IPS DF 6.9 (cell line): ENCODE measurements at regions not wholly inside any gene's neighbourhood (a gene's known extent, or its start where the extent isn't known, plus 50 kb on each side); places are given as distances from the start of the nearest gene placed in this dataset.

Experiments used
- DNase-seq: peaks from one replicate; pipeline ENCODE4 v3.0.0-alpha.2; 2013; ENCODE audit warnings: low read depth, low spot score
- H3K27ac ChIP-seq: one replicate; pipeline ENCODE4 v1.5.1; 2013; ENCODE audit warnings: low read length, control low read depth
- H3K27me3 ChIP-seq: 2 replicates; pipeline ENCODE4 v1.6.1; 2013; ENCODE audit warnings: mild to moderate bottlenecking, low read length; ENCODE audit not compliant: control insufficient read depth, insufficient read depth
- H3K36me3 ChIP-seq: 2 replicates; pipeline ENCODE4 v1.6.1; 2013; ENCODE audit warnings: low read length; ENCODE audit not compliant: control insufficient read depth, insufficient read depth
- H3K4me1 ChIP-seq: 2 replicates; pipeline ENCODE4 v1.6.1; 2013; ENCODE audit warnings: low read length; ENCODE audit not compliant: control insufficient read depth, insufficient read depth
- H3K4me3 ChIP-seq: 2 replicates; pipeline ENCODE4 v1.5.1; 2013; ENCODE audit warnings: mild to moderate bottlenecking, low read length
- H3K9me3 ChIP-seq: 2 replicates; pipeline ENCODE4 v1.6.1; 2013; ENCODE audit warnings: low read length, inconsistent platforms; ENCODE audit not compliant: control insufficient read depth, insufficient read depth
- WGBS: extraction: QIAGEN DNeasy Blood & Tissue Kit; methylation state at CpG from one replicate; pipeline ENCODE4 v1.1.7; 2013; ENCODE audit warnings: mixed read lengths, missing lambda C conversion rate; ENCODE audit not compliant: insufficient read length, insufficient coverage; 5-methylcytosine and 5-hydroxymethylcytosine counted together

DNA sequence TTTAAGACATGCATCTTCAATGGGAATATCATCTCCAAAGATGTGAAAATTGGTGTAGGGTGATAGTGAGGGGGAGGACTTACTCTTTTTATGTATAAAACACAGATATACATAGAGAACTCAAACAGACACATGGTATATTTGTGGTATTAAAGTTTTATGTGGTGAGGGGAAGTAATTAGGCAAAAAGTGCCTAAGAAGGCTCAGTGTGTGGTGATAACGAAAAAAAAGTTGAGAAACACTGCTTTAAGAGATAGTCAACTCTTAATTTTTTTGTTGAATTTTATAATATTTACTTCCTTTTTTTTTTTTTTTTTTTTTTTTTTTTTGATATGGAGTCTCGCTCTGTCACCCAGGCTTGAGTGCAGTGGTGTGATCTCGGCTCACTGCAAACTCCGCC lies 174.2 kb upstream of the FRMD4B start:
- no peaks in the 10 kb centered on the region for H3K9me3 ChIP-seq
- H3K4me3 ChIP-seq, result no peak overlapping the region
- H3K36me3 ChIP-seq, result no peaks in the 10 kb centered on the region
- H3K27me3 ChIP-seq, result no peaks in the 10 kb centered on the region
- no CpG with 5 or more reads among the region's 4 CpGs for WGBS
- H3K4me1 ChIP-seq, result no peaks in the 10 kb centered on the region
- DNase-seq, result no peak
- no peak overlapping the region for H3K27ac ChIP-seq

DNA sequence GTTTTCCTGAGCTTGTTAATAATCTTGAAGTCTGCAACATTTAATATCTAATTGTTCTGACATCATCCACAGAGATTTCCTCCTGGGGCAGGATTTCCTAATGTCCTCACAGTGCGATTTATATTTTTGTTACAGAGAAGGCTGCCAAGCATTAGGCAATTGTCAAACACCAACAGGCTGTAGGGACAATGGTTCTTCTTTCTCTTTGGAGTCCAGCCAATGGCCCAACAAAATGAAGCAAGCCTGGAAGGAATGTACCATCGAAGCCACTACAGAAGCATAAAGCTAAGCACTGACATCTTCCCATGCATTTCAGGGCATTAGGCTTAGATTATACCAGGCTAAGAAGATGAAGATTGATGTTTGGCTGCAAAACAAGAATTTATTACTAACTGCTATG lies 173.0 kb upstream of the FRMD4B start:
- Histone ChIP-seq H3K27me3 (no peaks in the 10 kb centered on the region), H3K36me3 (no peaks in the 10 kb centered on the region), H3K27ac (no peak overlapping the region), H3K4me3 (no peak overlapping the region), H3K9me3 (no peaks in the 10 kb centered on the region), H3K4me1 (no peaks in the 10 kb centered on the region)
- DNase-seq, result no peak
- WGBS, result no CpG with 5 or more reads among the region's 2 CpGs

DNA sequence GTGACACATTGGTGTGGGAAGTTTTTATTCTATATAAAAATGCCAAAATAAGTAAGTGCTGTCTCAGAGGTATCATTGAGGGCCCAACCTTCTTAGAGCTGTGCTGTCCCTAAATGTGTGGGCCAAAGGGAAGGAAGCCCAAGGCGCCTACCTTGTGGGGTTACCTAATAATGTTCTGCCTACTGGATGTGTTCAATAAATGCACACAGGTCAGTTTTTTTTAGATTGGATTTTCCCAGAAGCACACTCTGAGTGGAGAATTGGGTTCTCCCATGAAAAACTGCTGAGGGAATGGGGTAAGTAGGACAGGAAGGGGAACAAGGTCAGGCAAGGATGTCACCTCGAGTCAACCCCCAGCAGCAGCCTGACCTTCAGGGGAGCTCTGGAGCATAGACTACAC lies 168.7 kb upstream of the FRMD4B start:
- H3K27ac ChIP-seq, result no peak overlapping the region
- no peaks in the 10 kb centered on the region for H3K9me3 ChIP-seq
- no peaks in the 10 kb centered on the region for H3K27me3 ChIP-seq
- H3K36me3 ChIP-seq, result no peaks in the 10 kb centered on the region
- no peak for DNase-seq
- WGBS, result no CpG with 5 or more reads among the region's 2 CpGs
- H3K4me1 ChIP-seq, result no peaks in the 10 kb centered on the region
- no peak overlapping the region for H3K4me3 ChIP-seq

DNA sequence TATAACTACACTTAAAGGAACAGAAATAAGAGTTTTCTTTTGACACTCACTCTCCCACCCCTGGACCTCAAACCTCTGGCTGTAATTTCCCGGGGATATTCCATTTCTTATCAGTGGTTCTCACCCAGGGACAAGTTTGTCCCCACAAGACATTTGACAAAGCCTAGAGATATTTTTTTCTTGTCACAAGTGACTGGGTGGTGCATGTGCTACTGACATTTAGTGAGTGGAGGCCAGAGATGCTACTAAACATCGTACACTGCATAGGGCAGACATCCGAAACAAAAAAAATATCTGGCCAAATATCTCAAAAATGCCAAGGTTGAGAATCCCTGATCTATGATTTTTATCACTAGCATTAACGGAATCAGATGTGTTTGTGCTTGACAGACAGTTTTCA lies 168.0 kb upstream of the FRMD4B start:
- H3K27me3 ChIP-seq, result no peaks in the 10 kb centered on the region
- WGBS, result no CpG with 5 or more reads among the region's 4 CpGs
- no peak overlapping the region for H3K27ac ChIP-seq
- H3K4me1 ChIP-seq, result no peaks in the 10 kb centered on the region
- DNase-seq, result no peak
- H3K9me3 ChIP-seq, result no peaks in the 10 kb centered on the region
- no peak overlapping the region for H3K4me3 ChIP-seq
- H3K36me3 ChIP-seq, result no peaks in the 10 kb centered on the region

DNA sequence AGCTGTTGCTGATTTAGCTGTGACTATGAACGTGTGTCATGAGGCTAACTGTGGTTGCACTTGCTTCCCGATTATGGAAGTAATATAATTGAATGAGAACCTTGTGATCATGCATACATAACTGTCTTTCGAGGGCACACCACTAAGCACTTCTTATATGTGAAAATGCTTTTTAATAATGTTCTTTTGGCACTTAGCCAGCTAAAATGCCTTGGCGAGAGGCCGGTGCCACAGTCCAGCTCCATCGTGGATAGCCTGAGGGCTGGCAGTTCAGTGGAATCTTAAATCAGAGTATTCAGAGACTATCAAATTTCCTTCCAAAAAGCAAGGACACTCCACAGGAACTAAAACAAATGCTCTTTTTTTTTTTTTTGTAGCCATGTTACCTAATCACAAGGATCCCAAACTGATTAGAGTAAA lies 161.6 kb upstream of the FRMD4B start:
- no CpG with 5 or more reads among the region's 6 CpGs for whole genome bisulfite sequencing
- H3K4me1 ChIP-seq, result no peaks in the 10 kb centered on the region
- no peaks in the 10 kb centered on the region; the same call in 1 of the 2 replicates for H3K27me3 ChIP-seq
- no peak overlapping the region for H3K4me3 ChIP-seq
- H3K9me3 ChIP-seq, result no peaks in the 10 kb centered on the region
- H3K36me3 ChIP-seq, result no peaks in the 10 kb centered on the region
- no peak overlapping the region for H3K27ac ChIP-seq
- no peak for DNase-seq

DNA sequence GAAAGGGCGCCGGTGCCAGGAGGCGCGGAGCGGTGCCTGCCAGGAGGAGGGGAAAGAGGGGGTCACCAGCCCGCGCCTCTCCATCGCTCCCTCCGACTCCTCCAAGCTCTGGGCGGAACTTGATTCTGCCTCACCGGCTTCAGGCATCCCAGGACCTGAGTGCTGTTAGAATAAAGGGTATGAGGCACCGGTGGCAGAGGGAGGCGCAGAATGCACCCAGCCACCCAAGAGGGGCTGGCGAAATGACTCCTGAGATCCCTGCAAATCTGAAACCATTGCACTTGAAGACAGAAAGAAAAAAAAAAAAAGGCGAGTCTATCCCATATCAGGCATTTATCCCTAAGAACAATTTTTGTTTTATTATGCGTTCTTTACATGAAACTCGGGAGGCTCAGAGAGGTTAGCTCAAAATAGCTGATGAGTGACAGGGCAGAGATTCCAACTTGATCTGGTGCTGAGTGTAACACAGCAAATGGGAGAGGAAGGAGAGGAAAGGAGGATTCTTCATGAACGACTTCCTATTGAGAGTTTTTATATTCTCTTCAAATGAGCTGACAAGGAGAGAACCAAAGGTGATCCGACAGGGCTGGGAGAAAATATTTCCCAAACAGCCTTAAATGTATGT lies 157.0 kb upstream of the FRMD4B start:
- no peak overlapping the region for H3K27ac ChIP-seq
- no peaks in the 10 kb centered on the region for H3K4me1 ChIP-seq
- peak overlapping the region; percentile 61; the same call in 1 of the 2 replicates for H3K4me3 ChIP-seq
- WGBS, result no CpG with 5 or more reads among the region's 19 CpGs
- H3K9me3 ChIP-seq, result no peaks in the 10 kb centered on the region
- DNase-seq, result no peak
- no peaks in the 10 kb centered on the region for H3K36me3 ChIP-seq
- peaks cover 1% of the 10 kb centered on the region; the same call in 1 of the 2 replicates for H3K27me3 ChIP-seq

DNA sequence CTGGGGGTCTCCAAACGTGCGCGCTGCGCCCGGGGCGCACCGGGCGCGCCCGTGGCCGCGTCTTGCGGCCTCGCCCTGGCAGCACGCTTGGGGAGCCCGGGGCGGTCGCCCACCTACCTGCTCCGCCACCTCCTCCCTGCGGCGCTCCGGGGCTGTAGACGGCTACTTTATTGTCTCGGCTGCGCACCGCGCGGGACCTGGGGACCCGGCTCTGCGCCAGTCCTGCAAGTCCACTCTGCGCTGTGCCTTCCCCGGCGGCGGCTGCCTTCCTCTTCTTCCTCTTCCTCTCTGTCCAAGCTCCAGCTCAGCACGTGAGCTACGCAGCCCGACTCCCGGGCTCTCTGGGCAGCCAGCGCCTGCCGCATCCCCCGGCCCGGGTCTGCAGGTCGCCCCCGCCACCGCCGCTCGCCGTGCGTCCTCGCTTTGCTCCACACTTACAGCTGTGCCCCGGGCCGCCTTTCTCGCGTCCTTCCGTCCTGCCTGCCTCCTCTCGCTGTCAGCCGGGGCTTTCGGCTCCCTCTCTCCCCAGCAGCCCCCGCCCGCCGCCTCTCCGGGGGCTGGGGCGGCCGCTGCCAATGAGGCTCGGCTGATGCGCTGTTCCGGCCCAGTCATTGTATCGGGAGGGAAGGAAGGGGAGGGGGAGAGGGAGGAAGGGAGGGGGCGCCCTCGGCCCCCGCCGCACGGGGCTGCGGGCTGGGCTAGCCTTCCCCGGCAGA lies 156.4 kb upstream of the FRMD4B start:
- Histone ChIP-seq H3K27ac (no peak overlapping the region), H3K36me3 (no peaks in the 10 kb centered on the region), H3K4me3 (peak overlapping the region; percentile 61; the same call in 1 of the 2 replicates), H3K4me1 (no peaks in the 10 kb centered on the region), H3K27me3 (peaks cover 1% of the 10 kb centered on the region; the same call in 1 of the 2 replicates), H3K9me3 (no peaks in the 10 kb centered on the region)
- DNase-seq, result no peak
- WGBS, result no CpG with 5 or more reads among the region's 75 CpGs

DNA sequence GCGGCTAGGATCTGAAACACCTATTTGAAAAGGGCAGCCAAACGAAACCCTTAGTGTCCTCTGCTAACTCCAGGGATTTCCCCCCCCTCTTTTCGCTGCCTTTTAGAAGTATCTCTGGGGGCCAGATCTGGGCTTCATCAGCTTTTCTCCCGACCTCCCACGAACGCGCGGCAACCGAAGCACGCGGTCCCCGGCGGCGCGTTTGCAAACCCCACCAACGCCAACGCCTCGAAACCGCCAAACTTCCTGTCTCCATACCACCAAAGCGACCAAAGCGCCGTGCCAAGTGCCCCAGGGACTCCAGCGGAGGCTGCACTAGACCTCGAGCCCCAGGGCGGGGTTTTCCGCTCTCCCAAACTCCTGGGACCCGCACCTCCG lies 155.8 kb upstream of the FRMD4B start:
- H3K27ac ChIP-seq, result no peak overlapping the region
- H3K36me3 ChIP-seq, result no peaks in the 10 kb centered on the region
- peak overlapping the region; percentile 61; the same call in 1 of the 2 replicates for H3K4me3 ChIP-seq
- H3K27me3 ChIP-seq, result peaks cover 1% of the 10 kb centered on the region; the same call in 1 of the 2 replicates
- H3K9me3 ChIP-seq, result no peaks in the 10 kb centered on the region
- H3K4me1 ChIP-seq, result no peaks in the 10 kb centered on the region
- WGBS, result no CpG with 5 or more reads among the region's 28 CpGs
- no peak for DNase-seq

DNA sequence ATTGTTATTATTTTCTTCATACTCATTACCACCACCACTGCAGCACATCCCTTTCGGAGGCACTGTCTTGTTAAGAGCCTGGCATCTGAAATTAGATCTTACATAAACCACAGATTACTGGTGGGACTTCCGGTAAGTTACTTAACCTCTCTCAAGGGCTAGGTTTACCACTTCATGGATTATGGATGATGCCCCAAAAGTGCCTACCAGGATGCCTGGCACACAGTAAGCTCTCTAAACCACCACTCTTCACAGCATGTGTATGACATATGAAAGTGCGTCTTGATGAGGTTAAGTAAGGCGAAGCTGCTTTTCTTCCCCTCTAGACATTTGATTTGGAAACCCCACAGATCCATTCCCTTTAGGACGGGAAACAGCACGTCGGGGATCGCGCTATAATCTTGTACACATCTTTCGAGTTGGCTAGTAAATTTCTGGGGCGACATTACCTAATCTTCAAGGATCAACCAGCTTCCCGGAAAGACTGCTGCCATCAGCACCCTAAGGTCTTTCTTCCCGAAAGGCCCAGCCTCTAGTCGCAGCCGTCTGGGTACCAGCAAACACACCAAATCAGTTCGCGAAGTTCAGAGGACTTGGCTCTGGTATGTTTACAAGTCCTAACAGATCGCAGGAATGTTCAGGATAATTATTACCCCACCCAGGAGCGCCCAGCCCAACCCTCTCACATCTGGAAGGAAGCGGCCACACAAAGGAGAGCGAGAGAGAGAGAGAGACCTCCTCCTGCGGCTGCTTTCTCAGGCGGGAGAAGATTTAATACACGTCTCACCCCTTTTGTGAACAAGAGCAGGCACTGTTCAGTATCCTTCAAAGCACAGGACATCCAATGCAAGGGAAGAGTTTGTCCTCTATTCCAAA lies 155.1 kb upstream of the FRMD4B start:
- Histone ChIP-seq H3K9me3 (no peaks in the 10 kb centered on the region), H3K4me1 (0 out of 2 replicates have a peak, but pooled peaks cover 3% of the 10 kb centered on the region), H3K4me3 (no peak overlapping the region; the same call in 1 of the 2 replicates), H3K27ac (no peak overlapping the region), H3K27me3 (peaks cover 1% of the 10 kb centered on the region; the same call in 1 of the 2 replicates), H3K36me3 (no peaks in the 10 kb centered on the region)
- DNase-seq, result no peak
- no CpG with 5 or more reads among the region's 24 CpGs for WGBS

DNA sequence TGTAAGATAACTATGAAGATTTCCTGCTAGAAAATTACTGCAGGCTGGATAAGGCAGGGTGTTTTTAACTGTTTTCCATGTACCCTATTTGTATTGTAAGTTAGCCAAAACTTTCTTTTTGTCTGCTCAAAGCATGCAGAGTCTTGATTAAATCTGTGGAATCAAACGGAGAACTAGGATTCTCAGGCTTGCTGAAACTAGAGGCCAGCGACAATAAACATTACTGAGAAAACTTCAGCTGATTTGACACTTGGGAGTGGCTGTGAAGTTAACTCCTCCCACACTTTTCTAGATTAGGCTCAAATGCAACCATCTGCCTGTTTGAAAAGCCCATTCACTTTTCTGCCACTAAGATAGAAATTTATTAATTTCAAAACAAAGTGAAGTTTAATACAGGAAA lies 153.2 kb upstream of the FRMD4B start:
- Histone ChIP-seq H3K27ac (no peak overlapping the region), H3K9me3 (no peaks in the 10 kb centered on the region)
- WGBS, result no CpG with 5 or more reads among the region's 2 CpGs

More for the DNA sequence above, 153.2 kb upstream of the FRMD4B start:
- no peak overlapping the region for H3K4me3 ChIP-seq
- H3K36me3 ChIP-seq, result no peaks in the 10 kb centered on the region
- DNase-seq, result no peak
- peaks cover 1% of the 10 kb centered on the region; the same call in 1 of the 2 replicates for H3K27me3 ChIP-seq
- H3K4me1 ChIP-seq, result 0 out of 2 replicates have a peak, but pooled peaks cover 3% of the 10 kb centered on the region
